Mesothelial cell of epicardium (in vitro differentiated cells): ENCODE measurements at regions not wholly inside any gene's neighbourhood (a gene's known extent, or its start where the extent isn't known, plus 50 kb on each side); places are given as distances from the start of the nearest gene placed in this dataset.

ENCODE experiments used
- DNase-seq, 2 experiments: peaks; one replicate each; pipeline ENCODE4 v3.0.0; 2021; ENCODE audit warnings: low spot score in 2 of 2; ENCODE audit not compliant: unreplicated experiment in 2 of 2
- H3K27ac Mint-ChIP-seq: 2 replicates; pipeline ENCODE4 v1.8.0; 2021; ENCODE audit warnings: mixed read lengths
- H3K27me3 Mint-ChIP-seq: 2 replicates; pipeline ENCODE4 v1.8.0; 2021; ENCODE audit warnings: low read depth, mixed read lengths
- H3K36me3 Mint-ChIP-seq: 2 replicates; pipeline ENCODE4 v1.8.0; 2021; ENCODE audit warnings: mixed read lengths
- H3K4me1 Mint-ChIP-seq: 2 replicates; pipeline ENCODE4 v1.8.0; 2021; ENCODE audit warnings: mixed read lengths
- H3K4me3 Mint-ChIP-seq: 2 replicates; pipeline ENCODE4 v1.8.0; 2021; ENCODE audit warnings: mild to moderate bottlenecking, moderate library complexity, mixed read lengths
- H3K9me3 Mint-ChIP-seq: 2 replicates; pipeline ENCODE4 v1.8.0; 2021; ENCODE audit warnings: mixed read lengths
- TF ChIP-seq, protein P1 (sequence below): fragments of 200-600 bp; sonication (generic); IDR thresholded peaks from one replicate; pipeline ENCODE4 v1.5.0; 2021; ENCODE audit warnings: antibody characterized with exemption; ENCODE audit not compliant: unreplicated experiment

DNA sequence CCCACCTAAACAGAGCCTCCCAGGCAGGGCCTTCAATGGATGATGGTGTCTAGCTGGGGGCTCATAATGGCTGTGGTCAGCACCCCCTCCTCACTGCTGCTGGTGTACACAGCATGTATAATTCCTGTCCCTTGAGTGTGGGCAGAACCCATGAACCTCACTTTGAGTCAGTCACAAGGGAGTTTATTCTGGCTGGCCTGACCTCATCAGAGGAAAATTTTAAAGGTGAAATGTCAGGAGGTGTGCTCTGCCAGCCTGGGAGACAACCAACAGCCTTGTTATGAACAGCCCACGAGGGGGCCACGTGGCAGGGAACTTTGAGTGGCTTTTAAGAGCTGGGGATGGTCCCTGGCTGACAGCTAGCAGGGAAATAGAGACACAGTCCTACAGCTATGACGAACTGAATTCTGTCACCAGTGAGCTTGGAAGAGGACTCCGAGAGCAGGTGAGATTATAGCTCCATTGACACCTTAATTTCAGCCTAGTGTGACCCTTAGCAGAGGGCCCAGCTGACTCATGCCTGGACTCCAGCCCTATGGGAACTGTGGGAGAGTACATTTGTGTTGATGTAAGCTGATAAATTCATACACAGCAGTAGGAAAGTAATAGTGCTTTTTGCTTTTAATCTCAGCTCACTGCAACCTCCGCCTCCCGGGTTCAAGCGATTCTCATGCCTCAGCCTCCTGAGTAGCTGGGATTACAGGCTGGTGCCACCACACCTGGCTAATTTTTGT is 73.5 kb upstream of the RUNX3 start:
- peaks cover 23% of the 10 kb centered on the region for H3K27me3 Mint-ChIP-seq
- H3K4me3 Mint-ChIP-seq = no peak overlapping the region
- no peaks in the 10 kb centered on the region for H3K9me3 Mint-ChIP-seq
- H3K27ac Mint-ChIP-seq = no peak overlapping the region
- no peak for DNase-seq
- TF ChIP-seq, protein P1, sequence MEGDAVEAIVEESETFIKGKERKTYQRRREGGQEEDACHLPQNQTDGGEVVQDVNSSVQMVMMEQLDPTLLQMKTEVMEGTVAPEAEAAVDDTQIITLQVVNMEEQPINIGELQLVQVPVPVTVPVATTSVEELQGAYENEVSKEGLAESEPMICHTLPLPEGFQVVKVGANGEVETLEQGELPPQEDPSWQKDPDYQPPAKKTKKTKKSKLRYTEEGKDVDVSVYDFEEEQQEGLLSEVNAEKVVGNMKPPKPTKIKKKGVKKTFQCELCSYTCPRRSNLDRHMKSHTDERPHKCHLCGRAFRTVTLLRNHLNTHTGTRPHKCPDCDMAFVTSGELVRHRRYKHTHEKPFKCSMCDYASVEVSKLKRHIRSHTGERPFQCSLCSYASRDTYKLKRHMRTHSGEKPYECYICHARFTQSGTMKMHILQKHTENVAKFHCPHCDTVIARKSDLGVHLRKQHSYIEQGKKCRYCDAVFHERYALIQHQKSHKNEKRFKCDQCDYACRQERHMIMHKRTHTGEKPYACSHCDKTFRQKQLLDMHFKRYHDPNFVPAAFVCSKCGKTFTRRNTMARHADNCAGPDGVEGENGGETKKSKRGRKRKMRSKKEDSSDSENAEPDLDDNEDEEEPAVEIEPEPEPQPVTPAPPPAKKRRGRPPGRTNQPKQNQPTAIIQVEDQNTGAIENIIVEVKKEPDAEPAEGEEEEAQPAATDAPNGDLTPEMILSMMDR = no peak
- peaks cover 11% of the 10 kb centered on the region for H3K4me1 Mint-ChIP-seq
- no peaks in the 10 kb centered on the region for H3K36me3 Mint-ChIP-seq

DNA sequence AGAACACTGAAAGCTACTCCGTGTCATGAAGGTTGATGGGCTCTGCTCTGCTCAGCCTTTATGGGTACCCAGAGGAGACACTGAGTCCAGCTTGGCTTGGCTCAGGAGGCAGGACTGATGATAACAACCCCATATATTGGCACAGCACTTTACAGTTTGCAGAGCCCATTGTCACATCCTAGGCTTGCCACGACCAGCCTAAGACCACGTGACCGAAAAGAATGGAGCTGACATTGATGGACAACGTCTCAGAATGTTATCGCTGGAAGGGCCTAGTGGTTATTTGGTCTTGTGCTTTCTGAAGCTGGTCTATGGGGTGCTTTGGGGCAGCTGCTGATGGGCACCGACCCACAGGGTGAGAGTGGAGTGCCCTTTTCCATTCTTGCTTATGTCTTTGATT is 72.9 kb upstream of the RUNX3 start:
- Mint-ChIP-seq H3K27ac (no peak overlapping the region), H3K4me1 (peaks cover 11% of the 10 kb centered on the region), H3K4me3 (no peak overlapping the region), H3K36me3 (no peaks in the 10 kb centered on the region), H3K27me3 (peaks cover 21% of the 10 kb centered on the region), H3K9me3 (no peaks in the 10 kb centered on the region)
- no peak for DNase-seq
- TF ChIP-seq, protein P1 = no peak

DNA sequence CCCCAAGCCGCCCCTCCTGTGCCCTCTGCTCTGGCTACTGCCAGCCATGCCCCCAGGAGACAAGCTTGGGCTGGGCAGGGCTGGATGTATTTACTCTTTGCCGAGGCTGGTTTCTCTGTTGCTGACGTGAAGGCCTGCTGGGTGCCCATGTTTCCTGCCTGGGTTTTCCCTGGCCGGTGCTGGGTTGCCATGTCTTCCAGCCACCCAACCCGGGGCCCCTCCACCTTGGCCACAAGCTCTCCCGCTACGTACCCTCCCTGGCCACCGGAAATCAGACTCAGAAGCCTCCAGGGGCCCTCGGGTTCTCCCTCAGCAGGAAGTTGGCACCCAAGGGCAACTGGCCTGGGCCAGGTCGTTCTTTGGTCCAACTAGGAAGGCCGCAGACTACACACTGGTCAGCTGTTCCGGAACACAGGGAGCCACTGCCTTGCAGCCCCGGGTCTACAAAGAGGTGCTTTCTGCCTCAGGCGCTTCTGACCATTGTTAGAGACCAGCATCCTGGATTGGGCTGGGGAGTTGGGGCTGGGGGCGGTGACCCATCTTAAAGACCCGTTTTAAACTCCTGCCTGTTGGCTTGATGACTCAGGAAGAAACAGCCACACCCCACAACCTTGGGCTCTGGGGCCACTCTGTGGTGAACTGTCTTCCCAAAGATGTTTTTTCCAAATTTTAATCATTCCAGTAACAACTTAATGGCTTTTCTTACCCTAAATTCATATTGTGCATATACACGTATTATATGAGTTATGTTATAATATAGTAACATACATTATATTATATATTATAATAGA is 71.2 kb upstream of the RUNX3 start:
- H3K4me1 Mint-ChIP-seq = peaks cover 3% of the 10 kb centered on the region
- H3K27me3 Mint-ChIP-seq = peaks cover 8% of the 10 kb centered on the region
- TF ChIP-seq, protein P1 = no peak
- no peak for DNase-seq
- H3K4me3 Mint-ChIP-seq = no peak overlapping the region
- no peak overlapping the region for H3K27ac Mint-ChIP-seq
- H3K9me3 Mint-ChIP-seq = no peaks in the 10 kb centered on the region
- H3K36me3 Mint-ChIP-seq = no peaks in the 10 kb centered on the region

DNA sequence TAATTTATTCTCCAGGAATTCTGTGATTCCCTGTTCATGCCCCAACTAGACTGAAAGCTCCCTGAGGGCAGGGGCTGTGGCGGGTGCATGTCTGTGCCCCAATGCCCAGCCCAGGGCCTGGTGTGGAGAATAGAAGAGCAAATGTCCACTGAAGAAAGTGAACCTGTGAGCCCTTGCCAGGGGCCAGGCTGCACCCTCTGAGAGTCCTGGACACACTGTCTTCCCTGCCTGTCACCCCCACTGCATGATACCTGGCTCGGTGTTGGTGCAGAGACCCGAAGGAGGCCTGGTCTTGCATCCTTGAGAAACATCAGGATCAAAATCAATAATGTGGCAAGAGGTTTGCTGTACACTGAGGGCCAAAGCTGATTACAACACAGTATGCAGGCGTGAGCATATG is 69.8 kb upstream of the RUNX3 start:
- Mint-ChIP-seq H3K27me3 (no peaks in the 10 kb centered on the region), H3K4me1 (no peaks in the 10 kb centered on the region), H3K36me3 (no peaks in the 10 kb centered on the region), H3K4me3 (no peak overlapping the region), H3K9me3 (no peaks in the 10 kb centered on the region), H3K27ac (no peak overlapping the region)
- TF ChIP-seq, protein P1 = no peak
- no peak for DNase-seq

DNA sequence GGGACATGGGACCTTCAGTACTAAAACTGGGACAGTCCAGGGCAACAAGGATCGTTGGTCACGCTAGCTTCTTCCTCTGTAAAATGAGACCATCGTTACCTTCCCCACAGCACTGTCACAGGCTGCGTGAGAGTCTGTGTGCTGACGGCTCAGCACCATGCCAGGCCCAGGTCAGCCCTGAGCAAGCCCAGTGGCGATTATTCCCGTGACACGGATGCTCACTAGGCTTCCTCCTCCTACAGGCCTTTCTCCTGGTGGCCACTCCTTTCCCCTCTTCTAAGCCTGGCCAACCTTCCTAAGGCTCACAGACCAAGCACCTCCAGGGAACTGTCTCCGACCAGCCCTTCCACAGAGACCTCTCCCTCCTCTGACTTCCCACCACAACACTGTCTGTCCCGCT is 69.3 kb upstream of the RUNX3 start:
- no peak for DNase-seq
- H3K9me3 Mint-ChIP-seq = no peaks in the 10 kb centered on the region
- H3K36me3 Mint-ChIP-seq = no peaks in the 10 kb centered on the region
- no peaks in the 10 kb centered on the region for H3K27me3 Mint-ChIP-seq
- TF ChIP-seq, protein P1 = no peak
- H3K27ac Mint-ChIP-seq = no peak overlapping the region
- no peak overlapping the region for H3K4me3 Mint-ChIP-seq
- H3K4me1 Mint-ChIP-seq = no peaks in the 10 kb centered on the region
